ENCODE measurements at regions not wholly inside any gene's neighbourhood (a gene's known extent, or its start where the extent isn't known, plus 50 kb on each side); places are given as distances from the start of the nearest gene placed in this dataset.

- TF ChIP-seq EZH2 (IDR thresholded peaks at IDR 0.05; ENCODE audit: borderline replicate concordance, low read length) = no peak
- TF ChIP-seq CTCF (IDR thresholded peaks at IDR 0.05; ENCODE audit: low read length) = no peak
These were observed 1657.4 kb upstream of the IGFBP7 start for GRCh38 chr4:58767598-58767997.

Data from OCI-LY1 (cell line).